GM18951 (cell line): ENCODE measurements at regions not wholly inside any gene's neighbourhood (a gene's known extent, or its start where the extent isn't known, plus 50 kb on each side); places are given as distances from the start of the nearest gene placed in this dataset.
"Not testable (repeated sequence)": the region's sequence is repeated elsewhere in the genome, so short reads cannot be mapped to it uniquely, and the experiment has no call there.

ENCODE experiments used
- POLR2A ChIP-seq: IDR thresholded peaks from 4 replicates; pipeline ENCODE4 v1.6.1; 2011; ENCODE audit warnings: mild to moderate bottlenecking; ENCODE audit not compliant: insufficient read length, insufficient read depth; ENCODE audit errors: extremely low read depth
- in situ Hi-C: fragments of 300-500 bp; cut with MboI; formaldehyde crosslinking; loops from one replicate; pipeline ENCODE4 v1.12.0; 2022; ENCODE audit warnings: low sequenced_read_pairs, mixed read lengths, inconsistent platforms; ENCODE audit not compliant: unreplicated experiment

- in situ Hi-C loops: no loop called here
- TF ChIP-seq POLR2A: no peak
Observed at GRCh38 chr13:34371108-34371507, 553.2 kb downstream of the RFC3 start.

- TF ChIP-seq POLR2A: no peak
- in situ Hi-C loops: no loop called here
Observed at GRCh38 chr13:34371645-34372395, 553.9 kb downstream of the RFC3 start.

- in situ Hi-C loops: no loop called here
- TF ChIP-seq POLR2A: no peak
Observed at GRCh38 chr13:34372581-34372980, 554.6 kb downstream of the RFC3 start.

DNA sequence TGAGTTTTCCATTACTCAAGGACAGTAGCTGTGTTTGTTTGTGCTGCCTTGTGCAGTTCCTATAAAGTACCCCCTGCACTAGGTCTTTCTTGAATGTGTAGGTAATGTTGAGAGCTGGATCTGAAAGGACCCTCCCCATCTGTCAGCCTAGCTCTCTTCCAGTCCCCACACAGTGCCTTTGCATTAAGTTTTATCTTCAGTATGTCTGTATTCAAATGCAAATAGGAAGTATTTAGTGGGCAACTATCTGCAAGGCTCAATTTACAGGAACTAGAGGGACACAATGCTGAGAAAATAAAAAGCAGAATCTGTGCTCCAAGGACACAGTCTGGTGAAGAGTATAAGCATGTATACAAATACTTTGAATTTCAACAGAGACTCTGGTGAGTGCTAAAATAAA lies 558.5 kb downstream of the RFC3 start:
- in situ Hi-C loops: no loop called here
- TF ChIP-seq POLR2A: no peak

- in situ Hi-C loops: no loop called here
- TF ChIP-seq POLR2A: no peak
Observed at GRCh38 chr13:34381228-34381627, 560.8 kb upstream of the NBEA start.

- in situ Hi-C loops: no loop called here
- TF ChIP-seq POLR2A: no peak
Observed at GRCh38 chr13:34383728-34384127, 558.3 kb upstream of the NBEA start.

DNA sequence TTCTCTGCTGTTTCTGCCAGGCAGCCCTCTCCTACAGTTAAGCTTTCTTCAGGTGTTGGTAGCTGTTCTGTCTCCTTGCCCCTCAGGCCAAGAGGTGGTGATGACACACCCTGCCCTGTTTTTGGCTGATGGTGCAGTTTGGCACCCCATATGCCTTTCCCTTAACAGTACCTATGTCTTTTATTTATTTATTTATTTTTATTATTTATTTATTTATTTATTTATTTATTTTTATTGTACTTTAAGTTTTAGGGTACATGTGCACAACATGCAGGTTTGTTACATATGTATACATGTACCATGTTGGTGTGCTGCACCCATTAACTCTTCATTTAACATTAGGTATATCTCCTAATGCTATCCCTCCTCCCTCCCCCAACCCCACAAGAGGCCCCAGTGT lies 555.8 kb upstream of the NBEA start:
- in situ Hi-C loops: not testable (repeated sequence)

DNA sequence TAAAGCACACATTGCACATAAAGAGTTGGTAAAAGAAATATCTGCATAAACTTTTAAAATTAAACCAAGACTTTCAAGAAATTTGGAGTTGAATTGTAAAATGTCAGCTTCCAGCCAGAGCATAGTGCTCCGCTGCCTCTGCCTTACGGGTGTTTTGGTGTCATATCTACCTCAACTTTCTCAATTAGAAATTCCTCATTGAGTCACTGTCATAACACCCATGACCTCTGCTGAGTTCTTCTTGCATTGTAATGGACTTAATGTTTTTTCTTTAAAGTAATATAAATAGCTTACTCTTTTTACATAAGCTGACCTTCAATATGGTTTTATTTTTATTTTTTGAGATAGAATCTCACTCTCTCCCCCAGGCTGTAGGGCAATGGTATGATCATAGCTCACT lies 551.0 kb upstream of the NBEA start:
- no peak for TF ChIP-seq POLR2A
- in situ Hi-C loops: no loop called here

- TF ChIP-seq POLR2A: no peak
Observed at GRCh38 chr13:34401696-34402095, 540.4 kb upstream of the NBEA start.

DNA sequence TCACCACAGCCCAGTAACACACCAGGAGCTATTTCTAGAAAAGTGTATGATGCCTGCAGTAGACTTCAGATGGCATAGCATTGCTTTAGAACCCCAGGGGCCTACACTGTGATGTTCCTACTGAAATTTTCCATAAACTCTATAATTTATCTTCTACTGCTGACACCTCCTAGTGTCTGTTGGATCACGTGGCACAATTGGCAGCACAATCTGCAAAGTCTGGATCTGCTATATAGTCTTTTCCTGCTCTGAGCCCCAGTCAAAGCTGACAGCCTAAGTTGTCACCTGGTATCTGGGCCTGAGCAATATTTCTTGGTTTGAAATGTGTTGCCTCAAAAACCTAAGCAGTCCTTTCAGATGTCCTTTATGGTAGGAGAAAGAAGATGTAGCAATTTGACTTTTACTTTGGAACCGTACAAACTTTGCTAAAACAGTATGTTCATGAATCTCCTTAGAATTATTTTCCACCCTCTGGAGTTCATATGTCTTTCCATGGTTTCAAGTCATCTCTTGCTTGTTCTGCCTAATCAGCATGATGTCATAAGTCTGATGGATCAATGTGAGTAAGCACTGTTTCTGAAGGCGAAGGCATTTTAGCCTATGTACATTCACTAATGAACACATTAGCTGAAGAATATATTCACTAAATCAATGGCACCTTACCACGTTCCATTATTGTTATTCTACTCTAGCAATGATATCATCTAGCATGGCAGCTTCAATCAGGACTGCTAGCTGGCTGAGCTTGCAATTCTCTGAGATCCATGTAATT lies 536.5 kb upstream of the NBEA start:
- TF ChIP-seq POLR2A: no peak
- in situ Hi-C loops: no loop called here

More at GRCh38 chr13:34401696-34402095, 540.4 kb upstream of the NBEA start:
- in situ Hi-C loops: no loop called here

DNA sequence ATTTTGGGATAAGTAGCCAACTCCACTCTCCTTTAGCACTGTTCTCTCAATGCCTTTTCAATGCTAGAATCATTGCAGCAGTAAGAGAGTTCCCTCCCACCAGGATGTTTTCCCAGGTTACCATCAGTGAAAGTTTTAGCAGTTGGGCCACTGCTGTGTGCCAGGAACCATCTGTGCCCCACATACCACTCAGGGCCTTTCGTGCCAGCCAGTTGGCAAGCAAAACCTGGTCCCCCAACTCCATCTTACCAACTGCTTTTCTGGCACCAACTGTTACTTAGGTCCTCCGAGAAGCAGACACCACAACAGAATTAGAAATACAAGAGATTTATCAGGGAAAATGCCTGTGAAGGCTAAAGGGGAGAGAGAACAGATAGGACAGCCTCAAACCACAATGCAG lies 533.4 kb upstream of the NBEA start:
- no peak for TF ChIP-seq POLR2A
- in situ Hi-C loops: no loop called here

GRCh38 chr13:34409496-34410182 lies 532.4 kb upstream of the NBEA start:
- in situ Hi-C loops: no loop called here
- TF ChIP-seq POLR2A: no peak

DNA sequence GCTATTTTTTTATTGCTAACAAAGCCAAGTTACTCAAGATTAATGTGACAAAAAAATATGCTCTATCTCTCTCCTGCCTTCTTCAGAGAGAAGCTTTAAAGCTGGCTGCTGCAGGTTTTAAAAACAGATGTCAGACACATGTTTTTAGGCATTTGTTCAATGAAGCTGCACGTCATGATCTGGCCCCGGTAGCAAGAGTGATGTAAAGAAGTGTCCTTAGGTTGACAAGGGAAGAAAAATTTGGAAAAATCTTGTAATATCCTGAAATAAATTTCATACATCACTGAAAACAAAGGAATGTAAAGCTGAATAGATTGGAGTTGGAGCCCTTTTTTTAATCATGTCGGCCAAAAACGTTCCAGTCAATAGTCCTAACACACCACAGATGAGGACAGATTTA lies 531.4 kb upstream of the NBEA start:
- no peak for TF ChIP-seq POLR2A
- in situ Hi-C loops: no loop called here

GRCh38 chr13:34411177-34411576 lies 530.9 kb upstream of the NBEA start:
- in situ Hi-C loops: no loop called here

More at GRCh38 chr13:34411177-34411576, 530.9 kb upstream of the NBEA start:
- TF ChIP-seq POLR2A: no peak
